ENCODE measurements at regions not wholly inside any gene's neighbourhood (a gene's known extent, or its start where the extent isn't known, plus 50 kb on each side); places are given as distances from the start of the nearest gene placed in this dataset.

DNA sequence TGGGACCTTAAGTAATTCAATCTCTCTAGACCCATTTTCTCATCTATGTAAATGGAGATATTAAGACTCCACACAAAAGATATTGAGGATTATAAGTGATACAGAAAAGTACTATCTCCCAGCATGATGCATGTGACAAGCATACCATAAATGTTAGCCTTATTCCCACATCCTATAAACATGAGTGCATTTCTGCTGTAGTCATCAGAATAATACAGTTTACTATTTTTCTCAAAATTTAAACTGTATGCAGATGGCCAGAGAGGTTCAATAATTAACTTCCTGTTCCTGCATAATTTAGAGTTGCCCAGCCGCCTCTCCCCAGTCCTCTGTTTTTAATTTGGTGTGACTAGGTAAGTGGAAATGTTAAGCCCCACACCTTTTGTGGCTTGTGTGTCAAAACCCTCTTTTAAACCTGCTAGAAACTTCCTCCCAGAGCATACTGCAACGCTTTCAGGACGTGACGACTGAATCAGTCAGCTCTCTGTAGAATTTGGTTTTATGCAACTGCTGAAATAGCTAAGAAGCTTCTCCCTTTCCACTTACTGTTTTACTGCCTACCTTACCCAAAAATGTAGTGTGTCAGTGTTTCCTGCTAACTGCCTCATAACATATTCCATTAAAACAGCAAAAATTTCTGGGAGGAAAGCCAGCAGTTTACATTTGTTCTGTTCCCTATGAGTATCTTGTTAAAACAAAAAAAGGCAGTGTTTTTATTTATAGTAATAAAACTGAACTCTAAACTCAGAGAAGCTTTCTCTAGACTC, 1037.9 kb downstream of the EPHA3 start:
- no peaks in the 10 kb centered on the region for H3K4me1 ChIP-seq (ENCODE audit: insufficient read depth, low read length)
- H4K20me1 ChIP-seq (ENCODE audit: insufficient read depth, low read length): no peaks in the 10 kb centered on the region
- FAIRE-seq (no peak), ATAC-seq (no peak), DNase-seq (ENCODE audit: low spot score) (no peak)
- 13% methylated on average over 4 of the region's 4 CpGs for WGBS (ENCODE audit: low lambda C conversion rate)
- H2AFZ ChIP-seq (ENCODE audit: low read length): no peak overlapping the region
- H3K79me2 ChIP-seq (ENCODE audit: insufficient read depth, low read length): no peaks in the 10 kb centered on the region
- no peaks in the 10 kb centered on the region for H3K9me3 ChIP-seq (ENCODE audit: low read length)
- no peak overlapping the region for H3K4me3 ChIP-seq (replicated peaks in 1 of 3; ENCODE audit: insufficient read depth in 1 of 3, low read depth in 2 of 3, low read length in 3 of 3)
- TF ChIP-seq FOXK1 (CRISPR knock-in tag; IDR thresholded peaks at IDR 0.05; ENCODE audit: borderline replicate concordance, low read depth): no peak
- peak; percentile 16 to 72; a peak in 2 of 4 replicates for TF ChIP-seq MAFK (conservative IDR thresholded peaks at IDR 0.05 in 1 of 2, IDR thresholded peaks at IDR 0.05 in 1 of 2; ENCODE audit: low read length in 2 of 2)
- no peak overlapping the region for H3K4me2 ChIP-seq (ENCODE audit: low read depth, low read length)
- no peak overlapping the region for H3K27ac ChIP-seq (ENCODE audit: extremely low read length, insufficient read depth, low read length)
- H3K27me3 ChIP-seq (ENCODE audit: control insufficient read depth in 1 of 2, insufficient read depth in 2 of 2, low read length in 2 of 2): no peaks in the 10 kb centered on the region
- H3K9ac ChIP-seq (ENCODE audit: insufficient read depth, low read depth, low read length): no peak overlapping the region
- CTCF ChIA-PET (ENCODE audit: low intra/inter-chr PET ratio, low total read pairs): no interaction called here
- intact Hi-C loops (cut with micrococcal nuclease; ENCODE audit: unreplicated experiment): no loop called here
- BruUV-seq (replicated peaks): no TSS peak
- POLR2A ChIA-PET: no interaction called here
- no peaks in the 10 kb centered on the region for H3K36me3 ChIP-seq (replicated peaks in 1 of 2; ENCODE audit: control insufficient read depth in 1 of 2, insufficient read depth in 2 of 2, low read length in 2 of 2)
- in situ Hi-C loops (cut with HindIII; ENCODE audit: extremely low pct_ligation_motif_present, low pct_unique_long_range_greater_than_20kb): no loop called here

DNA sequence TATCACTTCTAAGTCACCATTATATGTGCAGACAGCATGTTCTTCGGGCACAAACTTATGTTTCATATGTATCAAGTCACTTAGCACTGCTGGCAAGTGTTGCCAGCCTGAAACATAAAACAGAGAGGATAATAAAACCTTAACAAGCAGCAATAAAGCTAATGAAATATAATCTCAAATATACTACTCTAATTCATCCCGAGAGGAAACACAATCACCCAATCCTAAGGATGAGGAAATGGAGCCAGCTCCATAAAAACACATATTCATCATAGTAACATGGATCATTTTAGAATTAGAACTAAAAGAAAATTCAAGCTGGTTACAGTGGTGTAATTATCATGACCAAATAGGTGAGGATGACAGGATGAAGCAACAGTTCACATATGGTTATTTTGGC, 1072.7 kb downstream of the EPHA3 start:
- H3K9me3 ChIP-seq (ENCODE audit: low read length): no peaks in the 10 kb centered on the region
- FAIRE-seq: no peak
- H4K20me1 ChIP-seq (ENCODE audit: insufficient read depth, low read length): no peaks in the 10 kb centered on the region
- H3K27me3 ChIP-seq (ENCODE audit: control insufficient read depth in 1 of 2, insufficient read depth in 2 of 2, low read length in 2 of 2): no peaks in the 10 kb centered on the region
- WGBS (ENCODE audit: low lambda C conversion rate): 2% methylated on average over 2 of the region's 2 CpGs
- BruUV-seq (replicated peaks): no TSS peak
- H3K4me3 ChIP-seq (replicated peaks in 1 of 3; ENCODE audit: insufficient read depth in 1 of 3, low read depth in 2 of 3, low read length in 3 of 3): no peak overlapping the region
- no peak overlapping the region for H3K27ac ChIP-seq (ENCODE audit: extremely low read length, insufficient read depth, low read length)
- no peak overlapping the region for H2AFZ ChIP-seq (ENCODE audit: low read length)
- CTCF ChIA-PET (ENCODE audit: low intra/inter-chr PET ratio, low total read pairs): no interaction called here
- no peaks in the 10 kb centered on the region for H3K36me3 ChIP-seq (replicated peaks in 1 of 2; ENCODE audit: control insufficient read depth in 1 of 2, insufficient read depth in 2 of 2, low read length in 2 of 2)
- H3K79me2 ChIP-seq (ENCODE audit: insufficient read depth, low read length): no peaks in the 10 kb centered on the region
- H3K4me1 ChIP-seq (ENCODE audit: insufficient read depth, low read length): no peaks in the 10 kb centered on the region
- in situ Hi-C loops (cut with HindIII; ENCODE audit: extremely low pct_ligation_motif_present, low pct_unique_long_range_greater_than_20kb) (no loop called here), intact Hi-C loops (cut with micrococcal nuclease; ENCODE audit: unreplicated experiment) (loop anchor here (10.0 kb wide), 1 partner anchor 1975 kb away; no protein-coding TSS in a partner anchor)
- DNase-seq (ENCODE audit: low spot score): no peak
- H3K4me2 ChIP-seq (ENCODE audit: low read depth, low read length): no peak overlapping the region
- ATAC-seq: no peak
- POLR2A ChIA-PET: no interaction called here
- no peak overlapping the region for H3K9ac ChIP-seq (ENCODE audit: insufficient read depth, low read depth, low read length)
- no peak for TF ChIP-seq HMGXB4 (CRISPR knock-in tag; IDR thresholded peaks at IDR 0.05; ENCODE audit: borderline replicate concordance in 1 of 2, low read depth in 1 of 2)
- TF ChIP-seq, protein P1, sequence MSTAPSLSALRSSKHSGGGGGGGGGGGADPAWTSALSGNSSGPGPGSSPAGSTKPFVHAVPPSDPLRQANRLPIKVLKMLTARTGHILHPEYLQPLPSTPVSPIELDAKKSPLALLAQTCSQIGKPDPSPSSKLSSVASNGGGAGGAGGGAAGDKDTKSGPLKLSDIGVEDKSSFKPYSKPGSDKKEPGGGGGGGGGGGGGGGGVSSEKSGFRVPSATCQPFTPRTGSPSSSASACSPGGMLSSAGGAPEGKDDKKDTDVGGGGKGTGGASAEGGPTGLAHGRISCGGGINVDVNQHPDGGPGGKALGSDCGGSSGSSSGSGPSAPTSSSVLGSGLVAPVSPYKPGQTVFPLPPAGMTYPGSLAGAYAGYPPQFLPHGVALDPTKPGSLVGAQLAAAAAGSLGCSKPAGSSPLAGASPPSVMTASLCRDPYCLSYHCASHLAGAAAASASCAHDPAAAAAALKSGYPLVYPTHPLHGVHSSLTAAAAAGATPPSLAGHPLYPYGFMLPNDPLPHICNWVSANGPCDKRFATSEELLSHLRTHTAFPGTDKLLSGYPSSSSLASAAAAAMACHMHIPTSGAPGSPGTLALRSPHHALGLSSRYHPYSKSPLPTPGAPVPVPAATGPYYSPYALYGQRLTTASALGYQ (CRISPR knock-in tag; IDR thresholded peaks at IDR 0.05): no peak
- TF ChIP-seq, protein P2, sequence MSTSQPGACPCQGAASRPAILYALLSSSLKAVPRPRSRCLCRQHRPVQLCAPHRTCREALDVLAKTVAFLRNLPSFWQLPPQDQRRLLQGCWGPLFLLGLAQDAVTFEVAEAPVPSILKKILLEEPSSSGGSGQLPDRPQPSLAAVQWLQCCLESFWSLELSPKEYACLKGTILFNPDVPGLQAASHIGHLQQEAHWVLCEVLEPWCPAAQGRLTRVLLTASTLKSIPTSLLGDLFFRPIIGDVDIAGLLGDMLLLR (CRISPR knock-in tag; IDR thresholded peaks at IDR 0.05): no peak
- TF ChIP-seq MYNN (CRISPR knock-in tag; IDR thresholded peaks at IDR 0.05; ENCODE audit: low read depth): no peak
- no peak for TF ChIP-seq PCBP2 (optimal IDR thresholded peaks at IDR 0.05; ENCODE audit: low read depth, low read length, poor library complexity, severe bottlenecking)
- no peak for TF ChIP-seq SKI (IDR thresholded peaks at IDR 0.05; ENCODE audit: partially characterized antibody)
- TF ChIP-seq MNT (IDR thresholded peaks at IDR 0.05): no peak
- TF ChIP-seq RXRB (CRISPR knock-in tag; IDR thresholded peaks at IDR 0.05; ENCODE audit: borderline replicate concordance): no peak
- TF ChIP-seq ZNF20 (CRISPR knock-in tag; IDR thresholded peaks at IDR 0.05): no peak

All from HepG2 (cell line).